Esophagus squamous epithelium (tissue), 4 donors: ENCODE measurements at regions not wholly inside any gene's neighbourhood (a gene's known extent, or its start where the extent isn't known, plus 50 kb on each side); places are given as distances from the start of the nearest gene placed in this dataset.

Source experiments
- CTCF ChIP-seq, 6 experiments: fragments of 450-650 bp in 4 of 6; fragments of 200-600 bp in 2 of 6; sonication (generic) in 2 of 6; IDR thresholded peaks; one replicate each; pipeline ENCODE4 v1.5.1; 2016 to 2019; ENCODE audit warnings: antibody characterized with exemption in 6 of 6, mild to moderate bottlenecking in 4 of 6, moderate library complexity in 4 of 6
- POLR2A ChIP-seq, 4 donors: fragments of 450-650 bp; IDR thresholded peaks; one replicate each; pipeline ENCODE4 v1.6.1; 2017; ENCODE audit warnings: antibody characterized with exemption in 4 of 4, mild to moderate bottlenecking in 4 of 4, moderate library complexity in 3 of 4

DNA sequence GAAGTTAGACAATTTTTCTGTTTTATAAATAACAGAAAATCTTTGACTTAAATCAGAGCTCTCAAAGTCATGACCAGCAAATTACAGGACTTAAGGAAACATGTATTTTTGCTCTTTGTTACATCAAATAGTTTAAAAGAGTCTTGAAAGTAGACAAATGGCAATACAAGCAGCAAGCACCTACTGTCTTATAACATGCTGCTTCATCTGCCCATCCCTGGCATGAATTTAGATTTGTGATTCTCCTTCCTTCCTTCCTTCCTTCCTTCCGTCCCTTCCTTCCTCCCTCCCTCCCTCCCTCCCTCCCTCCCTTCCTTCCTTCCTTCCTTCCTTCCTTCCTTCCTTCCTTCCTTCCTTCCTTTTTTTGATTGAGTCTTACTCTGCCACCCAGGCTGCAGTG is 715.6 kb upstream of the FLRT2 start:
- no peak for TF ChIP-seq CTCF (IDR thresholded peaks at IDR 0.05)
- TF ChIP-seq POLR2A (IDR thresholded peaks at IDR 0.05) = no peak
